WERI-Rb-1 (cell line): ENCODE measurements at regions not wholly inside any gene's neighbourhood (a gene's known extent, or its start where the extent isn't known, plus 50 kb on each side); places are given as distances from the start of the nearest gene placed in this dataset.
A peak's percentile ranks its signal among the peaks of the same experiment; 100 is the strongest.

ENCODE experiments used
- DNase-seq: peaks from one replicate; pipeline ENCODE4 v3.0.0-alpha.2; 2020
- H3K27ac ChIP-seq: fragments of 250-450 bp; sonication (Bioruptor Pico); 2 replicates; pipeline ENCODE4 v1.5.1; 2020; ENCODE audit warnings: mild to moderate bottlenecking, moderate library complexity
- H3K27me3 ChIP-seq: fragments of 250-450 bp; sonication (Bioruptor Pico); 2 replicates; pipeline ENCODE4 v1.5.1; 2021; ENCODE audit warnings: mild to moderate bottlenecking, low read depth, moderate library complexity; ENCODE audit not compliant: insufficient read depth, severe bottlenecking
- H3K36me3 ChIP-seq: fragments of 250-450 bp; sonication (Bioruptor Pico); 2 replicates; pipeline ENCODE4 v1.5.1; 2020; ENCODE audit warnings: mild to moderate bottlenecking, moderate library complexity
- H3K4me3 ChIP-seq: 2 replicates; pipeline ENCODE4 v1.5.1; 2011; ENCODE audit warnings: low read depth, mild to moderate bottlenecking, control low read depth, low read length
- H3K9me3 ChIP-seq: fragments of 250-450 bp; sonication (Bioruptor Pico); 2 replicates; pipeline ENCODE4 v1.5.1; 2021; ENCODE audit warnings: mild to moderate bottlenecking, moderate library complexity; ENCODE audit not compliant: severe bottlenecking
- CTCF ChIP-seq: IDR thresholded peaks from 2 replicates; pipeline ENCODE4 v1.5.1; 2011; ENCODE audit warnings: low read depth, mild to moderate bottlenecking, control low read depth, inconsistent platforms, low read length

DNA sequence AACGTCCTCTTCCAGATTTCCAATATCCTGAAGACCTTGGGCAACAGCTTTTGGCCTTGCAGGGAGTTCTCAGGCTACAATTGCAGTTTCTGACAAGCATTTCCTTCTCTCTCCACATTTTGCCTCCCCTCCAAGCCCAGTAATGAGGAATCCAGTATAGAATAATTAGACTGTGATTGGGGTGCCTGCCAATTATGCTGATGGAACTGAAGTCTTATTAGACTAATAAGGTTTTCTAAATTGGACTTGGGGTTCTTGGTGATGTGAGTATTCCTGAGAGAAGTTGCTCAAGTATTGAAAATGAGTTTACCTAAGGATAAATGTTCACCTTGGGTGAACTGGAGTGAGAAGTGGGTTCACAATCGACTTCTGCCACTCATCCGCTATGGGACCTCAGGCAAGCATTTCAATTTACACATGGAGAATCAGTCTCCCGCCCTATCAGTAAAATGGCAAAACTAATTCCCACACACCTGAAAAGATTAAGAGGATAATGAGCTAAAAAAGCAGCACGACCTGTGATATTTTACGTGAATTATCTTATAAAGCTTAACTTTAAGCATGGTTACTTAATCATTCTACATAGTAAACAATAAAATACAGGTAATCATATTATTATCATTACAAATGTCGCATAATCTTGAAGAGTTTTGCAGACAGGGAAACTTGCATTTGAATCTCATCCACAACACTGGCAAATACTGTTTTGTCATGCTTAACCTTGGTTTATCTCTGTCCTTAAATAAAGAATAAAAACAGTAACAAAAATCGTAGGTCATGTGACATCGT lies 628.0 kb downstream of the TMEM114 start:
- Histone ChIP-seq H3K4me3 (no peak overlapping the region), H3K27ac (no peak overlapping the region), H3K27me3 (peaks cover 7% of the 10 kb centered on the region), H3K9me3 (no peaks in the 10 kb centered on the region), H3K36me3 (no peaks in the 10 kb centered on the region)
- DNase-seq = no peak
- no peak for TF ChIP-seq CTCF

- H3K27me3 ChIP-seq = peaks cover 7% of the 10 kb centered on the region
- no peak for DNase-seq
- no peaks in the 10 kb centered on the region for H3K9me3 ChIP-seq
- TF ChIP-seq CTCF = no peak
- no peak overlapping the region for H3K4me3 ChIP-seq
- no peak overlapping the region for H3K27ac ChIP-seq
- no peaks in the 10 kb centered on the region for H3K36me3 ChIP-seq
These were observed 624.5 kb downstream of the RBFOX1 start for GRCh38 chr16:7957151-7957550.

GRCh38 chr16:7953360-7953759 lies 620.7 kb downstream of the RBFOX1 start:
- Histone ChIP-seq H3K9me3 (no peaks in the 10 kb centered on the region), H3K36me3 (no peaks in the 10 kb centered on the region), H3K4me3 (no peak overlapping the region), H3K27me3 (peaks cover 4% of the 10 kb centered on the region), H3K27ac (no peak overlapping the region)
- no peak for TF ChIP-seq CTCF
- no peak for DNase-seq

- no peaks in the 10 kb centered on the region for H3K9me3 ChIP-seq
- H3K27ac ChIP-seq = no peak overlapping the region
- no peak for TF ChIP-seq CTCF
- H3K27me3 ChIP-seq = no peaks in the 10 kb centered on the region
- DNase-seq = no peak
- H3K36me3 ChIP-seq = no peaks in the 10 kb centered on the region
- H3K4me3 ChIP-seq = no peak overlapping the region
These were observed 613.5 kb downstream of the RBFOX1 start for GRCh38 chr16:7946142-7946541.

DNA sequence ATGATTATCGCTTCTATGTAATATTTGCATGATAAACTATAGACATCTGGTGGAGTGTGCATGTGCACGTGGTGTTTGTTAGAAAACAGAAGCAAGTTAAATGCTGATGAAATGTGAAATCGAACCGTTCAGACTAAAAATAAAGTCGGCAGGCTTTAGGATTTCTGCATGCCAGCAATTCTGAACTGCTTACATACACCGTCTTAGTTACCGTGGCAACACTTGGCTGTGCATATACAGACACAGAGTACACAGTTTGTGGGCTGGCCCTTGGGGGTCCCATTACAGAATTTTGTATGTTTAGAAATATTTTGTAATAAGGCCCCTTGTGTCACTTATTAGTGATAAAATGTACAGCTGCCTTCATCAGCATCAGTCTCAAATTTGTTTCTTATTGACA lies 605.5 kb downstream of the RBFOX1 start:
- Histone ChIP-seq H3K9me3 (no peaks in the 10 kb centered on the region), H3K36me3 (no peaks in the 10 kb centered on the region), H3K4me3 (no peak overlapping the region), H3K27ac (no peak overlapping the region), H3K27me3 (no peaks in the 10 kb centered on the region)
- no peak for TF ChIP-seq CTCF
- DNase-seq = no peak

DNA sequence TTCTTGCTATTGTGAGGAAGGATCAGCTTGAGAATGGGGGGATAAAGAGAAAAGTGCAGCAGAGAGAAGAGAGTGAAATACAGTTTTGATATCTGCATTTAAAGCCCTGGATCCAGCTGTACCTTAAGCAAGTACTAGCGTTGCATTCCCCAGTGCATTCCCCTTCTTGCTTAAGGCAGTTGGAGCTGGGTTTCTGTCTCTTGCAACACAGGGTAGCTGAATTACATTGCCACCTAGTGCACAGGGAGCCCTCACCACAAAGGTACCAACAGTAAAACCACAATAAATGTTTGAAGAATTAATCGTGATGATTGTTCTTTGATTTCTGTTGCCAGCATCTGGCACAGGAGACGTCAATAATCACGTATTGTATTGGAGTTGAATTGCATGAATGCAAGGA lies 588.7 kb downstream of the RBFOX1 start:
- DNase-seq = peak; percentile 15
- H3K36me3 ChIP-seq = no peaks in the 10 kb centered on the region
- no peaks in the 10 kb centered on the region for H3K27me3 ChIP-seq
- H3K27ac ChIP-seq = no peak overlapping the region
- H3K9me3 ChIP-seq = no peaks in the 10 kb centered on the region
- H3K4me3 ChIP-seq = no peak overlapping the region
- TF ChIP-seq CTCF = peak; percentile 35; the same call in 1 of the 2 replicates
